Glutamatergic neuron (in vitro differentiated cells): ENCODE measurements at regions not wholly inside any gene's neighbourhood (a gene's known extent, or its start where the extent isn't known, plus 50 kb on each side); places are given as distances from the start of the nearest gene placed in this dataset.

ENCODE experiments used
- DNase-seq: peaks from one replicate; pipeline ENCODE4 v3.0.0; 2022
- H3K27ac Mint-ChIP-seq: one replicate; pipeline ENCODE4 v1.8.0; 2020; ENCODE audit warnings: mild to moderate bottlenecking, mixed read lengths, inconsistent platforms; ENCODE audit not compliant: unreplicated experiment
- H3K27me3 Mint-ChIP-seq: one replicate; pipeline ENCODE4 v1.8.0; 2020; ENCODE audit warnings: mild to moderate bottlenecking, moderate library complexity, mixed read lengths, inconsistent platforms; ENCODE audit not compliant: unreplicated experiment
- H3K36me3 Mint-ChIP-seq: one replicate; pipeline ENCODE4 v1.8.0; 2020; ENCODE audit warnings: mild to moderate bottlenecking, mixed read lengths, inconsistent platforms; ENCODE audit not compliant: unreplicated experiment
- H3K4me1 Mint-ChIP-seq: one replicate; pipeline ENCODE4 v1.8.0; 2020; ENCODE audit warnings: mild to moderate bottlenecking, low read depth, mixed read lengths, inconsistent platforms; ENCODE audit not compliant: unreplicated experiment
- H3K4me3 Mint-ChIP-seq: one replicate; pipeline ENCODE4 v1.8.0; 2020; ENCODE audit warnings: mild to moderate bottlenecking, mixed read lengths, inconsistent platforms; ENCODE audit not compliant: unreplicated experiment
- H3K9me3 Mint-ChIP-seq: one replicate; pipeline ENCODE4 v1.8.0; 2020; ENCODE audit warnings: mild to moderate bottlenecking, moderate library complexity, mixed read lengths, inconsistent platforms; ENCODE audit not compliant: unreplicated experiment
- CTCF ChIP-seq: fragments of 200-600 bp; sonication (generic); IDR thresholded peaks from one replicate; pipeline ENCODE4 v1.5.0; 2021; ENCODE audit not compliant: partially characterized antibody, unreplicated experiment

DNA sequence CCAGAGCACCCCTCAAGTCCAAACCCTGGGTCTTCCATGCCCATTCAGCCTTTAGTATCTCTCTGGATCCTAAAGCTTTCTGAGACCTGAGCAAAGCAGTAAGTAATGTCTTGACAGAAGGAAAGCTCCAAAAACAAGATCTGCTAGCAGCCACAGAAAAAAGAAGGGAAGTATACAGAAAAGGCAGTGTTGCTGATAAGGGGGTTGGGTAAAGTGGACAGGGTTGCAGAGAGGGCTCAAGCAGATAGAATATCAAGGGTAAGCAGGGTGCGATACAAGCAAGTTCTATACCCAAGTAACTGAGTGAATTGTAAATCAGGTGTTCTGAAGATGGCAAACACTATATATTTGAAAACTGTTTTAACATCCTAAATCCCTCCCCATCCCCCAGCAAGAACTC lies 113.4 kb upstream of the CARMIL1 start:
- H3K27me3 Mint-ChIP-seq = no peaks in the 10 kb centered on the region
- peaks cover 3% of the 10 kb centered on the region for H3K9me3 Mint-ChIP-seq
- no peak overlapping the region for H3K27ac Mint-ChIP-seq
- peaks cover 3% of the 10 kb centered on the region for H3K36me3 Mint-ChIP-seq
- H3K4me3 Mint-ChIP-seq = no peak overlapping the region
- no peaks in the 10 kb centered on the region for H3K4me1 Mint-ChIP-seq
- TF ChIP-seq CTCF = no peak
- DNase-seq = no peak

DNA sequence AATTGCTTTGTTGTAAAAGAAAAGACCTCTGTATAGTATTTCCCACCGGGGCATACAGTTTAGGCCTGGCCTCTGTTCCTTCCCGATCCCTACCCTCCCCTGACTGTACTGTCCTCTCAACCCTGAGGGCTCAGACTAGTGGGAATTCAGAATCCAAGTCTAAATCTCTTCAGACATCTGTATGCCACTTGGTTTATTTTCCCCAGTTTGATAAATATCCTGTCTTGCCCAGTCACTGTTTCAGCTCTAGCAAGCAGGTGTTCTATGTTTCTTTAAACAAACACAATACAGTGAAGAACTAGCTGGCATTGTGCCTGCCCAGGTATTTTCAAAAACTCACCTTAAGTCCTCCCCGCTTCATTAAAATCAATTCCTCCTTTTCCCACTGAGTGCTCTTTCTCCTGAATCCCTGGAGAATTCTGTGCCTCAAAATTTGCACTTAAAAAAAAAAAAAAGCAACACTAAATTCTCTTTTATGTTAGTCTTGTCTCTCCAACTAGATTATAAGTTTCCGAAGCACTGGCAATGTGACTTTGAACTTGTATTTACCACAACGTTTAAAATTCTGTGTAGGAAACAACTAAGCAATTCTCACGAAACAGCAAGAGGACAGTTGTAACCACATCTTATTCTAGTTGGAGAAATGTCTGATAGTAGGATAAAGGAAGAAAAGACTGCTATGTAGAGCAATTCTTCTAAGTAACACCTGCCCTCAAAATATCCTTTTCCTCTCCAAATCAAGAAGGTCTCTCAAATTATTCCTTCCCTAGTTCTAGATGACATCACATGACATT lies 112.0 kb upstream of the CARMIL1 start:
- Mint-ChIP-seq H3K27ac (no peak overlapping the region), H3K4me3 (no peak overlapping the region), H3K4me1 (no peaks in the 10 kb centered on the region), H3K9me3 (peaks cover 3% of the 10 kb centered on the region), H3K36me3 (peaks cover 3% of the 10 kb centered on the region), H3K27me3 (no peaks in the 10 kb centered on the region)
- no peak for TF ChIP-seq CTCF
- no peak for DNase-seq

DNA sequence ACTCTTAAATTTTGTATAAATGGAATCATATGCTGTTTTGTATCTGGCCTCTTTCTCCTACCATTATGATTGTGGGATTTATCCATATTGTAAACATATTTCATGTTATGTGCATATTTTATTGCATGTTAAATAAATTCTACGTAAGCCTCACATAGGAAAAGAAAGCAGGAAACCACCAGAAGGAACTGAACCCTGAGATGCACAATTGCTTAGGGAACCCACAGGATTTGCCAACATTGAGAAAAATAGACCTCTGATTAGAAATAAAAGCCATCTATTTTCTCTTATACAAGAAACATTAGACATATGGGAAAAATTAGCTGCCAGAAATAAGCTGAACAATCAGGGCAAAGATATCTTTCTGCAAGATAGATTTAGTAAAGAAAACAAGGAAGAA lies 111.2 kb upstream of the CARMIL1 start:
- no peak overlapping the region for H3K27ac Mint-ChIP-seq
- H3K36me3 Mint-ChIP-seq = peaks cover 3% of the 10 kb centered on the region
- DNase-seq = no peak
- H3K27me3 Mint-ChIP-seq = no peaks in the 10 kb centered on the region
- peaks cover 3% of the 10 kb centered on the region for H3K9me3 Mint-ChIP-seq
- H3K4me1 Mint-ChIP-seq = no peaks in the 10 kb centered on the region
- no peak overlapping the region for H3K4me3 Mint-ChIP-seq
- no peak for TF ChIP-seq CTCF

DNA sequence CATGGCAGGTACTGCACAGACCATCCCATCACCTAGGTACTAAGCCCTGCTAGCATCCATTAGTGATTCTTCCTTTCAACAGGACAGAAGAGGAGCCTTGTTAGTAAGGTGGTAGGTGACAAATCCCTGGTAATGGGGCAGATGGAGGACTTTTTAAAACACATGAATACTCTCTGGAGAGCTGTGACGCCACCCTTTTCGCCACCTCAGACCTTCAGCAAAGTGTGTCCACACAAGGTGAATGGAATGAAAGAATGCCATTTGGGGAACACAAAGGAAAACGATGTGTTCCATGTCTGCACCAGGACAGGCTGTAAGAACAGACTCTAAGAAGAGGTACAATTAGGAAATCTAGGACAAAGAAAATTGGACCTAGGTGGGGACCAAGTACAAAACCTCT lies 110.5 kb upstream of the CARMIL1 start:
- Mint-ChIP-seq H3K4me1 (no peaks in the 10 kb centered on the region), H3K36me3 (peaks cover 3% of the 10 kb centered on the region), H3K4me3 (no peak overlapping the region), H3K27me3 (no peaks in the 10 kb centered on the region), H3K27ac (no peak overlapping the region), H3K9me3 (peaks cover 3% of the 10 kb centered on the region)
- TF ChIP-seq CTCF = no peak
- DNase-seq = no peak

DNA sequence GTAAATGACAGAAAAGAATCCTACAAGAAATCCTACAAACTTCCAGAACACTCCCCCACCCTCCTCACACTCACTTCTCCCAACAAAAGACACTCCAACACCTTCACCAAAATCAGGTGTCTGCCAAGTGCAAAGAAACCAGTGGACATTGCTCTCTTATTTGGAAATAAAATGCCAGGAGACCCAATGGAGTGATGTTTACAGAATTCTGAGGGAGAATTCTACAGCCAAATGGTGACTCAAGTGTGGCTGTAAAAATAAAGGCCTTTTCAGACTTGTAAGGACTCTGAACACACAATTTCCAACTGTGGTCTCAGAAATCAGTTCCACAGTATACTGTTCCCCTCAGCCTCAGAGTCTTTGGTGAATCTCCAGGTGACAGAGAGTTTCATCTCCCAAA lies 109.6 kb upstream of the CARMIL1 start:
- H3K9me3 Mint-ChIP-seq = peaks cover under 1% of the 10 kb centered on the region
- H3K27ac Mint-ChIP-seq = no peak overlapping the region
- peaks cover under 1% of the 10 kb centered on the region for H3K36me3 Mint-ChIP-seq

More for the DNA sequence above, 109.6 kb upstream of the CARMIL1 start:
- no peak for DNase-seq
- Mint-ChIP-seq H3K4me3 (no peak overlapping the region), H3K27me3 (no peaks in the 10 kb centered on the region), H3K4me1 (no peaks in the 10 kb centered on the region)
- TF ChIP-seq CTCF = no peak
